OCI-LY1 (cell line): ENCODE measurements at regions not wholly inside any gene's neighbourhood (a gene's known extent, or its start where the extent isn't known, plus 50 kb on each side); places are given as distances from the start of the nearest gene placed in this dataset.

Experiments used
- CTCF ChIP-seq: fragments of 200-600 bp; sonication (generic), shearing (Covaris generic); IDR thresholded peaks from 2 replicates; pipeline ENCODE4 v1.5.1; 2017; ENCODE audit warnings: mild to moderate bottlenecking, antibody characterized with exemption, low read length, moderate library complexity, mixed read lengths
- EZH2 ChIP-seq: fragments of 200-600 bp; sonication (generic), shearing (Covaris generic); IDR thresholded peaks from 2 replicates; pipeline ENCODE4 v1.8.0; 2017; ENCODE audit warnings: borderline replicate concordance, mixed run types, mild to moderate bottlenecking, antibody characterized with exemption, low read length, moderate library complexity, mixed read lengths

GRCh38 chr16:80063031-80063712, 462.6 kb upstream of the MAF start:
- TF ChIP-seq CTCF (no peak), EZH2 (no peak)
